A549 (cell line): ENCODE measurements at regions not wholly inside any gene's neighbourhood (a gene's known extent, or its start where the extent isn't known, plus 50 kb on each side); places are given as distances from the start of the nearest gene placed in this dataset.
A peak's percentile ranks its signal among the peaks of the same experiment; 100 is the strongest.

ENCODE experiments used
- ATAC-seq, 2 experiments: fragments of 200-7000 bp in 1 of 2; fragments of >200 bp in 1 of 2; cut with Nextera tagmentation in 1 of 2; cut with Tn5 transposase in 1 of 2; 3 replicates each; pipeline versions ENCODE4 v1.8.0 to v1.9.1; 2018 to 2020; ENCODE audit warnings: mild to moderate bottlenecking in 1 of 2, moderate library complexity in 1 of 2
- CTCF ChIA-PET: fragments of 300-600 bp; sonication (Branson Sonifier 250); formaldehyde crosslinking; extraction: SDS; loops from one replicate; lab custom pipeline; 2021; ENCODE audit warnings: antibody characterized with exemption, inconsistent platforms; lab: Yijun Ruan, JAX
- POLR2A ChIA-PET: fragments of 350-600 bp; formaldehyde crosslinking; extraction: SDS; loops from one replicate; lab custom pipeline; 2021; ENCODE audit warnings: antibody characterized with exemption, inconsistent platforms; lab: Yijun Ruan, JAX
- DNase-seq, 2 experiments: peaks; one replicate each; pipeline versions ENCODE4 v3.0.0 to v3.0.0-alpha.2; 2011 to 2016; ENCODE audit warnings: low read depth in 1 of 2, low spot score in 1 of 2
- FAIRE-seq: peaks from 2 replicates; lab custom pipeline; 2011; peaks lifted over from hg19 to GRCh38; lab: Jason Lieb, UNC
- H3K27ac ChIP-seq, 2 experiments: fragments of >200 bp; sonication (Bioruptor Twin); formaldehyde crosslinking; 3 replicates each; pipeline ENCODE4 v1.5.1; 2016 to 2017
- H3K4me1 ChIP-seq: fragments of >200 bp; sonication (Bioruptor Twin); formaldehyde crosslinking; 3 replicates; pipeline ENCODE4 v1.6.1; 2016
- H3K4me2 ChIP-seq: fragments of >200 bp; sonication (Bioruptor Twin); formaldehyde crosslinking; 3 replicates; pipeline ENCODE4 v1.6.1; 2016
- H3K4me3 ChIP-seq: fragments of >200 bp; sonication (Bioruptor Twin); formaldehyde crosslinking; 3 replicates; pipeline ENCODE4 v1.5.1; 2016
- H3K9me3 ChIP-seq: fragments of >200 bp; sonication (Bioruptor Twin); formaldehyde crosslinking; 3 replicates; pipeline ENCODE4 v1.6.1; 2016
- BCL3 ChIP-seq: fragments of >200 bp; sonication (Bioruptor Twin); formaldehyde crosslinking; IDR thresholded peaks from 3 replicates; pipeline ENCODE4 v1.6.1; 2016
- CBX8 ChIP-seq: fragments of 200-600 bp; sonication (generic); IDR thresholded peaks from 2 replicates; pipeline ENCODE4 v1.6.1; 2016
- EHF ChIP-seq: fragments of 250-450 bp; sonication (Bioruptor Pico); IDR thresholded peaks from 2 replicates; pipeline ENCODE4 v1.5.0; 2020; ENCODE audit warnings: mild to moderate bottlenecking
- EP300 ChIP-seq, 2 experiments: fragments of >200 bp; sonication (Bioruptor Twin); formaldehyde crosslinking; IDR thresholded peaks; 2 replicates in 1 of 2; 3 replicates in 1 of 2; pipeline ENCODE4 v1.6.1; 2016 to 2017
- FOSL2 ChIP-seq, 2 experiments: fragments of 450-650 bp in 1 of 2; fragments of >200 bp in 1 of 2; sonication (Bioruptor Twin) in 1 of 2; formaldehyde crosslinking; IDR thresholded peaks; 2 replicates each; pipeline versions ENCODE4 v1.5.0 to v1.6.1; 2016 to 2020; ENCODE audit warnings: mild to moderate bottlenecking in 1 of 2, moderate library complexity in 1 of 2
- GATA3 ChIP-seq: IDR thresholded peaks from 2 replicates; pipeline ENCODE4 v1.6.1; 2012; ENCODE audit warnings: borderline replicate concordance
- HMGXB4 ChIP-seq: fragments of 250-450 bp; sonication (Bioruptor Pico); IDR thresholded peaks from 2 replicates; pipeline ENCODE4 v1.5.0; 2021; ENCODE audit warnings: mild to moderate bottlenecking, moderate library complexity, borderline replicate concordance
- HOXA7 ChIP-seq: fragments of 250-450 bp; sonication (Bioruptor Pico); IDR thresholded peaks from 2 replicates; pipeline ENCODE4 v1.5.0; 2020; ENCODE audit warnings: mild to moderate bottlenecking, moderate library complexity
- HOXB13 ChIP-seq: fragments of 250-450 bp; sonication (Bioruptor Pico); IDR thresholded peaks from 2 replicates; pipeline ENCODE4 v1.5.0; 2020; ENCODE audit warnings: low read depth, mild to moderate bottlenecking, moderate library complexity
- JUNB ChIP-seq: fragments of >200 bp; sonication (Bioruptor Twin); formaldehyde crosslinking; IDR thresholded peaks from 2 replicates; pipeline ENCODE4 v1.6.1; 2016
- MAZ ChIP-seq: fragments of 150-350 bp; IDR thresholded peaks from 2 replicates; pipeline ENCODE4 v1.6.1; 2014; ENCODE audit warnings: antibody characterized with exemption, low read depth, low read length, borderline replicate concordance
- NPAS2 ChIP-seq: fragments of 250-450 bp; sonication (Bioruptor Pico); IDR thresholded peaks from 2 replicates; pipeline ENCODE4 v1.8.0; 2022; ENCODE audit warnings: mild to moderate bottlenecking, moderate library complexity, borderline replicate concordance
- PBX3 ChIP-seq: IDR thresholded peaks from 2 replicates; pipeline ENCODE4 v1.6.1; 2012
- REST ChIP-seq: fragments of 200-600 bp; sonication (generic); IDR thresholded peaks from 2 replicates; pipeline ENCODE4 v1.6.1; 2016; ENCODE audit warnings: antibody characterized with exemption, mild to moderate bottlenecking, moderate library complexity
- RNF2 ChIP-seq: fragments of 200-600 bp; sonication (generic); IDR thresholded peaks from 2 replicates; pipeline ENCODE4 v1.6.1; 2016; ENCODE audit warnings: low read depth, mild to moderate bottlenecking, antibody characterized with exemption, moderate library complexity, borderline replicate concordance
- SMC3 ChIP-seq: fragments of >200 bp; sonication (Bioruptor Twin); formaldehyde crosslinking; IDR thresholded peaks from 3 replicates; pipeline ENCODE4 v1.6.1; 2018; ENCODE audit warnings: inconsistent platforms
- WGBS: methylation state at CpG from one replicate; pipeline ENCODE4 v1.1.6; 2017; ENCODE audit errors: missing lambda C conversion rate; 5-methylcytosine and 5-hydroxymethylcytosine counted together

GRCh38 chr16:35252356-35252936, 1793.0 kb downstream of the TP53TG3F start:
- FAIRE-seq, result no peak
- TF ChIP-seq JUNB (no peak), FOSL2 (IDR thresholded peaks at IDR 0.05) (no peak), FOSL2 (CRISPR knock-in tag; IDR thresholded peaks at IDR 0.05) (0 out of 2 replicates have a peak, but pooled peaks have one; percentile 9), RNF2 (no peak)
- CTCF ChIA-PET, result no interaction called here

GRCh38 chr16:35255186-35255803, 1795.9 kb downstream of the TP53TG3F start:
- no peak for ATAC-seq
- ChIA-PET CTCF (no interaction called here), POLR2A (no interaction called here)
- peaks cover 3% of the 10 kb centered on the region; the same call in 1 of the 3 replicates for H3K9me3 ChIP-seq
- no peak overlapping the region for H3K4me3 ChIP-seq
- no peak overlapping the region for H3K4me2 ChIP-seq
- H3K27ac ChIP-seq, result no peak overlapping the region
- no peak for DNase-seq
- 34% methylated on average over 29 of the region's 33 CpGs for whole genome bisulfite sequencing
- TF ChIP-seq HOXB13 (CRISPR knock-in tag), result no peak
- TF ChIP-seq EP300 (IDR thresholded peaks at IDR 0.05), result no peak
- no peak for TF ChIP-seq NPAS2
- no peak for TF ChIP-seq EHF (CRISPR knock-in tag)
- TF ChIP-seq SMC3, result no peak
- TF ChIP-seq BCL3, result no peak
- no peak for TF ChIP-seq GATA3
- TF ChIP-seq PBX3, result no peak
- FAIRE-seq, result no peak
- H3K4me1 ChIP-seq, result no peaks in the 10 kb centered on the region

More at GRCh38 chr16:35252356-35252936, 1793.0 kb downstream of the TP53TG3F start:
- POLR2A ChIA-PET, result no interaction called here
- H3K4me2 ChIP-seq, result no peak overlapping the region
- H3K4me1 ChIP-seq, result no peaks in the 10 kb centered on the region
- H3K9me3 ChIP-seq, result peaks cover 3% of the 10 kb centered on the region; the same call in 1 of the 3 replicates
- H3K27ac ChIP-seq, result no peak overlapping the region
- WGBS, result 11% methylated on average over 4 of the region's 4 CpGs
- no peak for DNase-seq
- ATAC-seq, result no peak
- H3K4me3 ChIP-seq, result no peak overlapping the region

- FAIRE-seq (no peak), DNase-seq (no peak), ATAC-seq (no peak)
- Histone ChIP-seq H3K4me2 (no peak overlapping the region), H3K27ac (no peak overlapping the region), H3K9me3 (peaks cover 3% of the 10 kb centered on the region; the same call in 1 of the 3 replicates), H3K4me3 (no peak overlapping the region), H3K4me1 (no peaks in the 10 kb centered on the region)
- ChIA-PET POLR2A (no interaction called here), CTCF (no interaction called here)
- 29% methylated on average over 10 of the region's 11 CpGs for WGBS
- TF ChIP-seq REST (no peak), HMGXB4 (CRISPR knock-in tag) (no peak), CBX8 (no peak), MAZ (no peak), HOXA7 (CRISPR knock-in tag) (no peak), GATA3 (no peak), EP300 (IDR thresholded peaks at IDR 0.05) (no peak)
- TF ChIP-seq, all 56 proteins: peak for 0
Measured at GRCh38 chr16:35255816-35256215, 1796.4 kb downstream of the TP53TG3F start.
